IMR-90 (cell line): ENCODE measurements at regions not wholly inside any gene's neighbourhood (a gene's known extent, or its start where the extent isn't known, plus 50 kb on each side); places are given as distances from the start of the nearest gene placed in this dataset.

Experiments used
- ATAC-seq: fragments of 200-7000 bp; cut with Tn5 transposase; 2 replicates; pipeline ENCODE4 v1.9.1; 2020; ENCODE audit warnings: low read depth, mild to moderate bottlenecking, moderate library complexity
- BruUV-seq: library from RNA; stranded (reverse); fragments of 400-500 nt; replicated peaks from 2 replicates; lab custom pipeline; 2021; lab: Mats Ljungman, UMichigan
- CTCF ChIA-PET: fragments of 300-600 bp; formaldehyde crosslinking; extraction: SDS; loops from one replicate; lab custom pipeline; 2021; ENCODE audit warnings: antibody characterized with exemption; lab: Yijun Ruan, JAX
- POLR2A ChIA-PET: fragments of 300-600 bp; sonication (Branson Sonifier 250); formaldehyde crosslinking; loops from one replicate; lab custom pipeline; 2022; ENCODE audit warnings: antibody characterized with exemption; ENCODE audit not compliant: unreplicated experiment; lab: Charles Lee
- DNase-seq: peaks from one replicate; pipeline ENCODE4 v3.0.0; 2013
- H2AFZ ChIP-seq: replicated peaks from 2 replicates; pipeline ENCODE3; 2013; ENCODE audit warnings: low read length, mild to moderate bottlenecking; ENCODE audit not compliant: poor library complexity
- H2AK5ac ChIP-seq: 2 replicates; pipeline ENCODE4 v1.6.1; 2013; ENCODE audit warnings: low read depth, low read length, inconsistent platforms
- H2AK9ac ChIP-seq: replicated peaks from 2 replicates; pipeline ENCODE3; 2013; ENCODE audit warnings: mild to moderate bottlenecking, low read depth, low read length, moderate library complexity; ENCODE audit not compliant: poor library complexity
- H2BK120ac ChIP-seq: 2 replicates; pipeline ENCODE4 v1.6.1; 2013; ENCODE audit warnings: low read depth, low read length, inconsistent platforms
- H2BK15ac ChIP-seq: 3 replicates; pipeline ENCODE4 v1.6.1; 2013; ENCODE audit warnings: low read depth, low read length, inconsistent platforms
- H2BK20ac ChIP-seq: 2 replicates; pipeline ENCODE4 v1.6.1; 2013; ENCODE audit warnings: low read depth, mild to moderate bottlenecking, inconsistent platforms, low read length, moderate library complexity
- H2BK5ac ChIP-seq: 2 replicates; pipeline ENCODE4 v1.6.1; 2013; ENCODE audit warnings: mild to moderate bottlenecking, low read depth, low read length, inconsistent platforms; ENCODE audit not compliant: poor library complexity, severe bottlenecking
- H3K14ac ChIP-seq: replicated peaks from 2 replicates; pipeline ENCODE4 v1.6.1; 2013; ENCODE audit warnings: low read depth, low read length, inconsistent platforms
- H3K18ac ChIP-seq: 2 replicates; pipeline ENCODE4 v1.6.1; 2013; ENCODE audit warnings: low read depth, low read length, control low read depth
- H3K23ac ChIP-seq: 2 replicates; pipeline ENCODE4 v1.6.1; 2013; ENCODE audit warnings: low read depth, low read length, inconsistent platforms
- H3K27ac ChIP-seq: 2 replicates; pipeline ENCODE4 v1.5.1; 2013; ENCODE audit warnings: mild to moderate bottlenecking, control low read depth, low read length; ENCODE audit not compliant: insufficient read depth
- H3K27me3 ChIP-seq: 2 replicates; pipeline ENCODE4 v1.6.1; 2013; ENCODE audit warnings: low read length; ENCODE audit not compliant: control insufficient read depth, insufficient read depth
- H3K36me3 ChIP-seq: 2 replicates; pipeline ENCODE4 v1.6.1; 2013; ENCODE audit warnings: low read length, mixed read lengths; ENCODE audit not compliant: control insufficient read depth, insufficient read depth
- H3K4ac ChIP-seq: 2 replicates; pipeline ENCODE4 v1.6.1; 2013; ENCODE audit warnings: low read depth, low read length, inconsistent platforms
- H3K4me1 ChIP-seq: 2 replicates; pipeline ENCODE4 v1.6.1; 2013; ENCODE audit warnings: low read length, mixed read lengths; ENCODE audit not compliant: control insufficient read depth, insufficient read depth
- H3K4me2 ChIP-seq: 2 replicates; pipeline ENCODE4 v1.6.1; 2013; ENCODE audit warnings: low read depth, mild to moderate bottlenecking, control low read depth, low read length, moderate library complexity
- H3K4me3 ChIP-seq: 2 replicates; pipeline ENCODE4 v1.5.1; 2013; ENCODE audit warnings: low read depth, mild to moderate bottlenecking, control low read depth, low read length, moderate library complexity; ENCODE audit not compliant: insufficient read depth
- H3K56ac ChIP-seq: 2 replicates; pipeline ENCODE4 v1.6.1; 2013; ENCODE audit warnings: low read length, inconsistent platforms; ENCODE audit not compliant: insufficient read depth; ENCODE audit errors: extremely low read depth
- H3K79me1 ChIP-seq, 2 experiments: 2 replicates each; pipeline ENCODE4 v1.6.1; 2013; ENCODE audit warnings: low read length in 2 of 2, inconsistent platforms in 1 of 2, low read depth in 1 of 2
- H3K9ac ChIP-seq: 2 replicates; pipeline ENCODE4 v1.6.1; 2013; ENCODE audit warnings: low read depth, low read length, control low read depth
- H3K9me1 ChIP-seq: 2 replicates; pipeline ENCODE4 v1.6.1; 2013; ENCODE audit warnings: low read length, inconsistent platforms; ENCODE audit not compliant: insufficient read depth
- H3K9me3 ChIP-seq: 2 replicates; pipeline ENCODE4 v1.6.1; 2013; ENCODE audit warnings: low read length; ENCODE audit not compliant: control insufficient read depth, insufficient read depth
- H4K20me1 ChIP-seq: 2 replicates; pipeline ENCODE4 v1.6.1; 2013; ENCODE audit warnings: low read length, inconsistent platforms; ENCODE audit not compliant: insufficient read depth
- H4K5ac ChIP-seq: 2 replicates; pipeline ENCODE4 v1.6.1; 2013; ENCODE audit warnings: mild to moderate bottlenecking, low read depth, low read length, control low read depth
- H4K8ac ChIP-seq, 2 experiments: 2 replicates each; pipeline ENCODE4 v1.6.1; 2013; ENCODE audit warnings: low read depth in 2 of 2, low read length in 2 of 2, control low read depth in 1 of 2, inconsistent platforms in 1 of 2
- H4K91ac ChIP-seq: 2 replicates; pipeline ENCODE4 v1.6.1; 2013; ENCODE audit warnings: low read depth, low read length, inconsistent platforms; ENCODE audit not compliant: insufficient read depth
- BHLHE40 ChIP-seq: fragments of 150-350 bp; IDR thresholded peaks from 2 replicates; pipeline ENCODE4 v1.6.1; 2016; ENCODE audit warnings: mild to moderate bottlenecking, low read depth, low read length
- CEBPB ChIP-seq: IDR thresholded peaks from 2 replicates; pipeline ENCODE4 v1.6.1; 2012; ENCODE audit warnings: low read depth, low read length, improper control_type of control experiment
- FOS ChIP-seq: fragments of 150-350 bp; IDR thresholded peaks from 2 replicates; pipeline ENCODE4 v1.6.1; 2016; ENCODE audit warnings: low read depth, low read length
- MAFK ChIP-seq: IDR thresholded peaks from 2 replicates; pipeline ENCODE4 v1.6.1; 2012; ENCODE audit warnings: low read depth, low read length, improper control_type of control experiment
- RFX5 ChIP-seq: IDR thresholded peaks from 2 replicates; pipeline ENCODE4 v1.8.0; 2012; ENCODE audit warnings: low read depth, mild to moderate bottlenecking, low read length, moderate library complexity
- WGBS, 2 experiments: methylation state at CpG; one replicate each; pipeline versions ENCODE4 v1.1.5 to v1.1.7; 2013; ENCODE audit warnings: missing lambda C conversion rate in 2 of 2; ENCODE audit not compliant: insufficient read length in 1 of 2; ENCODE audit errors: extremely low coverage in 2 of 2; 5-methylcytosine and 5-hydroxymethylcytosine counted together
- dilution Hi-C: fragments of 300-500 bp; cut with HindIII; formaldehyde crosslinking; loops from one replicate; pipeline ENCODE4 v1.14.3; 2018; ENCODE audit warnings: low sequenced_read_pairs; ENCODE audit not compliant: unreplicated experiment
- in situ Hi-C: fragments of 300-500 bp; cut with MboI; formaldehyde crosslinking; loops from 3 replicates; pipeline ENCODE4 v1.14.3; 2019; ENCODE audit warnings: low sequenced_read_pairs, inconsistent platforms, mixed read lengths
- intact Hi-C: fragments of 100-400 bp; cut with micrococcal nuclease; formaldehyde crosslinking; loops from 2 replicates; pipeline ENCODE4 v1.10.0; 2022
- TF ChIP-seq, protein P1 (sequence below): fragments of 150-350 bp; IDR thresholded peaks from 2 replicates; pipeline ENCODE4 v1.6.1; 2016; ENCODE audit warnings: low read depth, mild to moderate bottlenecking, low read length, moderate library complexity, borderline replicate concordance
- TF ChIP-seq, protein P2 (sequence below): fragments of 150-350 bp; IDR thresholded peaks from 2 replicates; pipeline ENCODE4 v1.6.1; 2017; ENCODE audit warnings: mild to moderate bottlenecking, antibody characterized with exemption, low read length, low read depth

DNA sequence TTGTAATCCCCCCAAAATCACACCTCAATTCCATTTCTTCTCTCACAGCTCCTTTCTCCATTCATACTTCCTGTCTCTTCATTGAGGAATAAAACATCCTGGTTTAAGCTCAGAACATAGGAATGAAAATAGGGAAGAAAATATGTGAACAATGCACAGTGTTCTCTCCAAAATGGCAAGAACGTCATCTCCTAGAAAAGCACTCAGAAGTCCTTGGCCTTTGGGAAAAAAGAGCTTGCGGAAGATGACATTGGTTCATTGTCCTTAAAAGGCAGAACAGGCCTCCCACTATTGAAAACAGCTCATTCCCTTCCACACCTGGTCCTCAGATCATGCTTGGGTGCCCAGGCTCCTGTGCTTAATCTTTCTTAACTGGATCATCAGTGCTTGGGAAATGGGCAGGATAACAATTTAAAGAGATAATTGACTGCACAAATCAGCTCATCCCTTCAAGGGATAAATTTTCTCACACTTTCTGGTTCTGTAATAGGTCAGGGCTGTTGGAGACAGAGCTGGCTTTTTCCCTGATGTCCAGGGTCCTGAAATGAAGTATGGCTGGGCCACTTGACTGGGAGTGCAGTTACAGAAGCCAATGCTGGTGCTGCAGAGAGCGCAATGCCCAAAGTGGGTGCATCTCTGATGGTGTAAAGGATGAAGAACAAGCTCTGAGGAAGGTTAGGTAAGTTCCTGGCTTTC, 69.2 kb downstream of the MARCHF4 start (continued):
- no peak for TF ChIP-seq BHLHE40

DNA sequence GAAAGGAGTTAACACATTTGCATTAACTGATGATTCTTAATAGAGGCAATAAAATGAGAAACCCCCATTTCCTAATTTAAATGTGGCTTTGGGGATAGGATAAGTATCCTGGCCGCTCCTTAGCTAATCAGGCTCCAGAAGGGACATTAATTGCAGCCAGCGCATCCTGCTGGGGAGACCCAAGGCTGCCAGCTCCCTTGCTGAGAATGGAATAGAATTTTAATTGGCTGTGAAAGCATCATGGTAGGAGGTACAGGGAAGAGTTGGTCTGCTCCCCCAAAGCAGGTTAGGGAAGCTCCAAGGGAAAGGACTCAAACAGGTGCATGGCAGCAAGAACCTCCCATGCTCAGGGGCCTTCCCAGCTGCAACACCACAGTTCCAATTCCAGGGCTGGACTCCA, 71.4 kb downstream of the MARCHF4 start:
- ChIA-PET POLR2A (no interaction called here), CTCF (interaction anchor here (1.2 kb wide), 1 partner anchor 14 kb away, joined by 3 read pairs; no protein-coding TSS in a partner anchor)
- H3K9me1 ChIP-seq = peaks cover 22% of the 10 kb centered on the region
- no peaks in the 10 kb centered on the region for H3K36me3 ChIP-seq
- peak overlapping the region; percentile 9; the same call in 1 of the 2 replicates for H4K91ac ChIP-seq
- peak overlapping the region; percentile 57; the same call in 1 of the 2 replicates for H2BK20ac ChIP-seq
- 100% methylated on average over 1 of the region's 2 CpGs; no CpG with 5 or more reads in 1 of the 2 experiments for WGBS, 2 experiments
- DNase-seq (no peak), ATAC-seq (no peak)
- no peak overlapping the region for H2AFZ ChIP-seq
- peak overlapping the region; percentile 78; the same call in 1 of the 3 replicates for H2BK15ac ChIP-seq
- H4K8ac ChIP-seq = peak overlapping the region in 1 of 2 experiments; percentile 3; a peak in 1 of 4 replicates
- peak overlapping the region; percentile 52 for H2BK120ac ChIP-seq
- no peak overlapping the region for H3K18ac ChIP-seq
- TF ChIP-seq CEBPB (no peak), RFX5 (no peak), FOS (no peak), MAFK (no peak)
- TF ChIP-seq, protein P1, sequence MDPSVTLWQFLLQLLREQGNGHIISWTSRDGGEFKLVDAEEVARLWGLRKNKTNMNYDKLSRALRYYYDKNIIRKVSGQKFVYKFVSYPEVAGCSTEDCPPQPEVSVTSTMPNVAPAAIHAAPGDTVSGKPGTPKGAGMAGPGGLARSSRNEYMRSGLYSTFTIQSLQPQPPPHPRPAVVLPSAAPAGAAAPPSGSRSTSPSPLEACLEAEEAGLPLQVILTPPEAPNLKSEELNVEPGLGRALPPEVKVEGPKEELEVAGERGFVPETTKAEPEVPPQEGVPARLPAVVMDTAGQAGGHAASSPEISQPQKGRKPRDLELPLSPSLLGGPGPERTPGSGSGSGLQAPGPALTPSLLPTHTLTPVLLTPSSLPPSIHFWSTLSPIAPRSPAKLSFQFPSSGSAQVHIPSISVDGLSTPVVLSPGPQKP = no peak
- TF ChIP-seq, protein P2, sequence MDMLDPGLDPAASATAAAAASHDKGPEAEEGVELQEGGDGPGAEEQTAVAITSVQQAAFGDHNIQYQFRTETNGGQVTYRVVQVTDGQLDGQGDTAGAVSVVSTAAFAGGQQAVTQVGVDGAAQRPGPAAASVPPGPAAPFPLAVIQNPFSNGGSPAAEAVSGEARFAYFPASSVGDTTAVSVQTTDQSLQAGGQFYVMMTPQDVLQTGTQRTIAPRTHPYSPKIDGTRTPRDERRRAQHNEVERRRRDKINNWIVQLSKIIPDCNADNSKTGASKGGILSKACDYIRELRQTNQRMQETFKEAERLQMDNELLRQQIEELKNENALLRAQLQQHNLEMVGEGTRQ = no peak
- in situ Hi-C loops (no loop called here), dilution Hi-C loops (no loop called here), intact Hi-C loops (no loop called here)
- no peak overlapping the region for H3K27ac ChIP-seq
- no TSS peak for BruUV-seq
- H3K79me1 ChIP-seq = peaks cover 40 to 65% of the 10 kb centered on the region in 2 experiments
- H3K23ac ChIP-seq = no peak overlapping the region
- H4K5ac ChIP-seq = no peak overlapping the region
- H4K20me1 ChIP-seq = no peaks in the 10 kb centered on the region
- H3K4me1 ChIP-seq = peaks cover 12% of the 10 kb centered on the region
- no peak overlapping the region for H3K4me2 ChIP-seq
- H2BK5ac ChIP-seq = no peak overlapping the region
- no peak overlapping the region for H2AK9ac ChIP-seq
- H3K27me3 ChIP-seq = no peaks in the 10 kb centered on the region
- H3K56ac ChIP-seq = no peak overlapping the region
- H3K4ac ChIP-seq = no peak overlapping the region
- H3K9ac ChIP-seq = no peak overlapping the region
- no peaks in the 10 kb centered on the region for H3K9me3 ChIP-seq
- no peak overlapping the region for H3K4me3 ChIP-seq
- no peak overlapping the region for H3K14ac ChIP-seq
- peak overlapping the region; percentile 25 for H2AK5ac ChIP-seq
